Epithelial cell of esophagus (primary cell): ENCODE measurements at regions not wholly inside any gene's neighbourhood (a gene's known extent, or its start where the extent isn't known, plus 50 kb on each side); places are given as distances from the start of the nearest gene placed in this dataset.

Experiments used
- DNase-seq: peaks from one replicate; pipeline ENCODE4 v3.0.0; 2010; ENCODE audit warnings: low read depth
- H3K4me3 ChIP-seq: 2 replicates; pipeline ENCODE4 v1.5.1; 2011; ENCODE audit warnings: mild to moderate bottlenecking, low read length, control low read depth
- TF ChIP-seq, protein P1 (sequence below): IDR thresholded peaks from 2 replicates; pipeline ENCODE4 v1.5.1; 2011; ENCODE audit warnings: low read depth, mild to moderate bottlenecking, low read length, control low read depth, inconsistent platforms; ENCODE audit not compliant: insufficient read depth; ENCODE audit errors: missing control alignments

DNA sequence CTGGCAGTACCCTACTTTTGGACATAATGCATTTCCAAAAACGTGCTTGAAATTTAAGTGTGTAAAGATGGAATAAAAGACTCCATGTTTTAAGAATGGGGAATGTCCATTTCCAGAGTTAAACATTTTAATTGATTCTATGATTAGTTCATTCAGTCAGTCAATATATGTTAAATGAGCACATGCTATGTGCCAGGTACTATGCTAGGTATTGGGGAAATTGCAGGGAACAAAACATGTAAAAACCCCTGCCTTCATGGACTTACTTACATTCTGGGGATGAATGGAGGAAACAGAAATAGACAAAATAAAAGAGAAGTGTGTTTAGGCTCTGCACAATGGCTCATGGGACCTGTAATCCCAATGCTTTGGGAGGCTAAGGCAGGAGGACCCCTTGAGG lies 288.6 kb downstream of the MTX2 start:
- DNase-seq: no peak
- H3K4me3 ChIP-seq: no peak overlapping the region
- TF ChIP-seq, protein P1, sequence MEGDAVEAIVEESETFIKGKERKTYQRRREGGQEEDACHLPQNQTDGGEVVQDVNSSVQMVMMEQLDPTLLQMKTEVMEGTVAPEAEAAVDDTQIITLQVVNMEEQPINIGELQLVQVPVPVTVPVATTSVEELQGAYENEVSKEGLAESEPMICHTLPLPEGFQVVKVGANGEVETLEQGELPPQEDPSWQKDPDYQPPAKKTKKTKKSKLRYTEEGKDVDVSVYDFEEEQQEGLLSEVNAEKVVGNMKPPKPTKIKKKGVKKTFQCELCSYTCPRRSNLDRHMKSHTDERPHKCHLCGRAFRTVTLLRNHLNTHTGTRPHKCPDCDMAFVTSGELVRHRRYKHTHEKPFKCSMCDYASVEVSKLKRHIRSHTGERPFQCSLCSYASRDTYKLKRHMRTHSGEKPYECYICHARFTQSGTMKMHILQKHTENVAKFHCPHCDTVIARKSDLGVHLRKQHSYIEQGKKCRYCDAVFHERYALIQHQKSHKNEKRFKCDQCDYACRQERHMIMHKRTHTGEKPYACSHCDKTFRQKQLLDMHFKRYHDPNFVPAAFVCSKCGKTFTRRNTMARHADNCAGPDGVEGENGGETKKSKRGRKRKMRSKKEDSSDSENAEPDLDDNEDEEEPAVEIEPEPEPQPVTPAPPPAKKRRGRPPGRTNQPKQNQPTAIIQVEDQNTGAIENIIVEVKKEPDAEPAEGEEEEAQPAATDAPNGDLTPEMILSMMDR: no peak

DNA sequence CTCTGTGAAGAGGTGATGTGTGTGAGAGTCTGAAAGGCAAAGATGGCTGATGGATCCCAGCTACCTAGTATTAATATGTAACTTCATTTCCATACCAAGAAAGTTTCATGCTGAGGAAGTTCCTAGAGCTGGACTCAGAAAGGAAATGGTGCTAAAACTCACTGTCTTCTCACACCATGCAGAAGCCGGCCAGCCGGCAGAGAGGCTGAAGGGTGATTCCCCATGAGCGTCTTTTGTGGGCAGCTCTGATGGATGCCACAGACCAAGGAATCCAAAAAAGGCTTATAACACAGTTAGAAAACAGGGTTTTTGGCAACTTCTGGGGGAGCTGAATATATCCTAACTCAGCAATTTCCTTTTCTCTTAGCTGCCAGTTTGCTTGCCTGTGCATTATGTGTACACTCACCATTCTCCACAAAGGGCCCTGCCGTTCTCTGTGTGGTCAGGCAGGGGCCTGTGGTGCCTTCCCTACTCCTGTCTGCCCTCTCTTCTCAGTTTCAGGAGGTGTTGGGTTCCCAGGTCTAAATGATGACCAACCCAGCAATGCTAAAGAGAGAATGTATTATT lies 289.4 kb downstream of the MTX2 start:
- TF ChIP-seq, protein P1: no peak
- no peak overlapping the region for H3K4me3 ChIP-seq
- no peak for DNase-seq

DNA sequence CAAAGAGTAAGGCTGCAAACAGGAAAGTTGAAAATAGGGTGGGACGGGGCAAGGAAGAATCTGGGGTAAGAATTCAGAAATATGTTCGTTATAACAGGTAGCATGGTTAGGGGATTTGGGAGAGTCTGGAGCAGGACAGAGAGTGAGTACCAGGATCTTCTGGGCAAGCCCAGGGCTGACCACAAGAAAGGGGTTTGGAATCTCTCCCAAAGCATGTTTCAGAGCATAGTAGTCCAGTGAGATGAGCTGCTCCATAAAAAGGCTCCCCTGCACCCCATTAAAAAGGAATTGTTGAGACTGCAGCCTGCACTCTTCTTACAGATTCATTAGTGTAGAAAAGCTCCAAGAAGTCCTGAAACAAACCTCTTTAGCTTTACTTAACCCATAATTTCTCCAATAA lies 291.1 kb downstream of the MTX2 start:
- no peak for DNase-seq
- TF ChIP-seq, protein P1: no peak
- H3K4me3 ChIP-seq: no peak overlapping the region

DNA sequence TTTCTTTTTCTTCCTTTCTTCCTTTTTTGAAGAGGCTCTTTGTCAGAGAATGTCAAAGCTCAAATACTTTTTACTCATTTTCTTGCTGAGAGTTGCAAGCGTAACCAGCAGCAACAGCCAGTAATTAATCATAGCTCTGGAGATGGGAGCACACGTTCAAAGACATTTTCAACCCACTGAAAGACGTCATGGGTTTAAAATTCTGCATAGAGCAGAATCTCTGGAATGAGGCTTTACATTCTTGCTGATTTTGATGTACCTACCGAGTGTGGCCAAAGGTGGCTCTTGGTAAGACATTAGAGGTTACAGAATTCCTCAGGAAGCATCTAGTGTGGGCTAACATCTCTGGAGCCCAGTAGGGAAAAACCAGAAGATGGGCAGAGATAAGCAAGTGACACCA lies 292.5 kb downstream of the MTX2 start:
- DNase-seq: no peak
- no peak overlapping the region for H3K4me3 ChIP-seq
- TF ChIP-seq, protein P1: no peak

DNA sequence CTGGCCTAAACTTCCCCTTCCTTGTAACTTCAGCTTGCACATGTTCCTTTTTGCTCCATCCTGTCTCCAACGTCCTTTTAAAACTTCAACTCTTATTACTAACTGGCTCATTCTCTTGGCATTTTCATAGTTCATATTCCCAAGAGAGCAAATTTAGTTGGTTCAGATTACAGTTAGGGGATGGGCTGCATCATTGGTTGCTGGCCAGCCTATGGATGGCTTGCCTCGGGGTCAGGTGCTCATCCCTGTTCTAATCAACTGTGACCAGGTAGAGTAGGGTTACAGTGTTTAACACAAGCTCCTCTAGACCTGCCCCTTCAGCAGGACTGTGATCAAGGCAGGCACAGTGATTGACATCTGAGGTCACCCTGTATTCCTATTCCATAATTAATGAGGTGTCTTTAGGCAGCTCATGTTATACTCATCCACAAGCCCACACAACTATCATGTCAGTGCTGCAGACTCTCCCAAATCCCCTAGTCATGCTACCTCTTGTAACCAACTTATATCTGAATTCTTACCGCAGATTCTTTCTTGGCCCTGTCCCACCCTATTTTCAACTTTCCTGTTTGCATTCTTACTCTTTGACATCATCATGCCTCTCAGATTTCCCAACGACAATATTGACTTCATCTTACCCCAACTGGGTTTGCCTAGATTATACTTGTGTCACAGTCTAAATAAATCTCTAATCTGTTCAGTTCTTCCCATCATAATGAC lies 293.3 kb downstream of the MTX2 start:
- peak; percentile 73 for DNase-seq
- TF ChIP-seq, protein P1: no peak

DNA sequence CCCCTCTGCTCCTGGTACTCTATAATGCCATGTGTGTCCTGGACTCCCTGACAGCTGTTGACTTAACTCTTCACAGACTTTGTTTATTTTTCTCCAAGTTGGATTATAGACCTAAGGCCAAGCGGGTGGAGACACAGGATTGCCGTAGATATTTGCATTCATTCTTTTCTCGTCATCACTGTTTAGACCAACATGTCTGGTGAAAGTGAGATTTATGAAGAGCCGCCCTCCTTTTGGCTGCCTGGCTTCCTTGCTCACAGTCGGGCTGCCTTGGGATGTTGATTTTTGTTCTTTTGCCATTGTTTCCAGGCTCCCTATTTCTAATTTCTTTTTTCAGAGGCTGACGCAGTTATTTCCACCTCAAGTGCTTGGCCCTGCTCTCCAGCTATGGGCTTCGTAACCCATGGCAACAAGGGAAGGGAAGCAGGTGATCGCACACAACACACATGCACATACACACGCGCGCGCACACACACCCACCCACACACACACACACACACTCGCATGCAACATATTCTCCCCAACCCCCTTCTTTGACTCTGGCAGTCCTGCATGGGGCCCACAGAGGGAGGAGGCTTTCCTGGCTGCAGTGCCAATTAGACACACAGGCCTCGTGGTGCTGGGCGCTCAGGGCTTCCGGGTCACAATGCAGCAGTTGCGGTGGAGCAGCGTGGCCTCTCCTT lies 296.5 kb downstream of the MTX2 start:
- no peak overlapping the region for H3K4me3 ChIP-seq
- no peak for DNase-seq

More for the DNA sequence above, 293.3 kb downstream of the MTX2 start:
- no peak overlapping the region for H3K4me3 ChIP-seq

More for the DNA sequence above, 296.5 kb downstream of the MTX2 start:
- TF ChIP-seq, protein P1: no peak
